Mucosa of descending colon (tissue), 3 donors: ENCODE measurements at regions not wholly inside any gene's neighbourhood (a gene's known extent, or its start where the extent isn't known, plus 50 kb on each side); places are given as distances from the start of the nearest gene placed in this dataset.
"Not testable (repeated sequence)": the region's sequence is repeated elsewhere in the genome, so short reads cannot be mapped to it uniquely, and the experiment has no call there.

Experiments used
- ATAC-seq: fragments of 200-7000 bp; cut with Tn5 transposase; one replicate; pipeline ENCODE4 v1.9.1; 2020; ENCODE audit warnings: mild to moderate bottlenecking, moderate library complexity
- DNase-seq, 3 donors: peaks; one replicate each; pipeline ENCODE4 v3.0.0-alpha.2; 2020
- H3K36me3 ChIP-seq: fragments of 200-600 bp; one replicate; pipeline ENCODE4 v1.8.0; 2021; ENCODE audit warnings: low read depth, mild to moderate bottlenecking
- H3K4me1 ChIP-seq: fragments of 200-600 bp; one replicate; pipeline ENCODE4 v1.8.0; 2021; ENCODE audit warnings: low read depth, mild to moderate bottlenecking
- H3K4me3 ChIP-seq: fragments of 200-600 bp; one replicate; pipeline ENCODE4 v1.8.0; 2021; ENCODE audit warnings: mild to moderate bottlenecking
- H3K9me3 ChIP-seq: fragments of 200-600 bp; one replicate; pipeline ENCODE4 v1.8.0; 2021; ENCODE audit warnings: mild to moderate bottlenecking
- CTCF ChIP-seq: fragments of 200-600 bp; IDR thresholded peaks from one replicate; pipeline ENCODE4 v1.8.0; 2022; ENCODE audit warnings: antibody characterized with exemption, mild to moderate bottlenecking
- intact Hi-C, 2 donors: fragments of 100-400 bp; cut with DNase I in 1 of 2; cut with micrococcal nuclease in 1 of 2; formaldehyde crosslinking; loops; one replicate each; pipeline versions ENCODE4 v1.11.0 to v1.11.1; 2022; cut with DNase I, micrococcal nuclease
- donor health status: DM: no; HTN: no; CAD: no; lungs with moderate emphysema.
- donor health status: DM: no; HTN: no; CAD: no.
- donor health status: DM: no; HTN: yes; CAD: no.

- Histone ChIP-seq H3K4me1 (no peaks in the 10 kb centered on the region), H3K36me3 (no peaks in the 10 kb centered on the region), H3K4me3 (no peak overlapping the region), H3K9me3 (no peaks in the 10 kb centered on the region)
- no peak for DNase-seq
- TF ChIP-seq CTCF = no peak
- ATAC-seq = no peak
- intact Hi-C loops = no loop called here
Measured at GRCh38 chr3:27797773-27798172, 75.7 kb upstream of the EOMES start.

- intact Hi-C loops = no loop called here
- no peak for TF ChIP-seq CTCF
- no peaks in the 10 kb centered on the region for H3K36me3 ChIP-seq
Measured at GRCh38 chr3:27800261-27800660, 78.1 kb upstream of the EOMES start.

GRCh38 chr3:27802425-27802824 lies 80.3 kb upstream of the EOMES start:
- no peaks in the 10 kb centered on the region for H3K4me1 ChIP-seq
- DNase-seq = no peak
- H3K9me3 ChIP-seq = no peaks in the 10 kb centered on the region
- intact Hi-C loops = no loop called here
- no peak for TF ChIP-seq CTCF
- no peak for ATAC-seq
- no peaks in the 10 kb centered on the region for H3K36me3 ChIP-seq
- no peak overlapping the region for H3K4me3 ChIP-seq

More at GRCh38 chr3:27800261-27800660, 78.1 kb upstream of the EOMES start:
- H3K9me3 ChIP-seq = no peaks in the 10 kb centered on the region
- H3K4me3 ChIP-seq = no peak overlapping the region
- H3K4me1 ChIP-seq = no peaks in the 10 kb centered on the region
- no peak for DNase-seq
- ATAC-seq = no peak

GRCh38 chr3:27802849-27803248 lies 80.7 kb upstream of the EOMES start:
- TF ChIP-seq CTCF = no peak
- Histone ChIP-seq H3K4me1 (no peaks in the 10 kb centered on the region), H3K36me3 (no peaks in the 10 kb centered on the region), H3K9me3 (no peaks in the 10 kb centered on the region), H3K4me3 (no peak overlapping the region)
- ATAC-seq (no peak), DNase-seq (no peak)
- intact Hi-C loops = no loop called here

GRCh38 chr3:27805282-27805681 lies 83.2 kb upstream of the EOMES start:
- Histone ChIP-seq H3K9me3 (no peaks in the 10 kb centered on the region), H3K4me3 (no peak overlapping the region), H3K4me1 (no peaks in the 10 kb centered on the region), H3K36me3 (no peaks in the 10 kb centered on the region)
- ATAC-seq = no peak
- no peak for TF ChIP-seq CTCF
- DNase-seq = no peak
- intact Hi-C loops = no loop called here

GRCh38 chr3:27813255-27813654 lies 91.1 kb upstream of the EOMES start:
- H3K36me3 ChIP-seq = no peaks in the 10 kb centered on the region
- H3K4me1 ChIP-seq = no peaks in the 10 kb centered on the region
- ATAC-seq (no peak), DNase-seq (no peak)
- no peaks in the 10 kb centered on the region for H3K9me3 ChIP-seq
- TF ChIP-seq CTCF = no peak
- intact Hi-C loops = no loop called here
- H3K4me3 ChIP-seq = no peak overlapping the region

GRCh38 chr3:27821609-27822008 lies 99.5 kb upstream of the EOMES start:
- H3K9me3 ChIP-seq, intact Hi-C loops, DNase-seq, H3K36me3 ChIP-seq, ATAC-seq, H3K4me3 ChIP-seq, H3K4me1 ChIP-seq: not testable (repeated sequence)
